ENCODE measurements at regions not wholly inside any gene's neighbourhood (a gene's known extent, or its start where the extent isn't known, plus 50 kb on each side); places are given as distances from the start of the nearest gene placed in this dataset.

DNA sequence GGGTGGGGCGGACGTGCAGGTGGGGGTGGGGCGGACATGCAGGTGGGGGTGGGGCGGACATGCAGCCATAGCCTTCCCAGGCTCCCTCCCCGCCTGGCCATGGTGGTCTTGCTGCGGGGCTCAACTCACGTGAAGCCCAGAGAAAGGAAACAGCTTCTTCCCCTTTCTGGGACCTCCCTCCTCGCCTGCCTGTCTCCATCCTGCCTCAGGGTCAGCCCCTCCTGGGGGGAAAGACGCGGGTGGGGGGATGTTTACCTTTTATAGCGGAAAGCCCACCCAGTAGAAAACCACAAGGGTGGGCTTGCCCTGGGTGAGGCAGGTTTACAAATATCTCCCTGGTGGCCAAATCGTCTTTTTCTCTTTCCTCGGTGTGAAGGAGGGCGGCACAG is 520.0 kb downstream of the GLRX3 start:
- no peak overlapping the region for H2AFZ ChIP-seq (ENCODE audit: low read length)
- no peaks in the 10 kb centered on the region for H3K79me2 ChIP-seq (ENCODE audit: insufficient read depth, low read length)
- no peaks in the 10 kb centered on the region for H3K9me2 ChIP-seq (replicated peaks; ENCODE audit: low read depth, low read length)
- no peaks in the 10 kb centered on the region for H3K36me3 ChIP-seq (ENCODE audit: insufficient read depth, low read length)
- no peaks in the 10 kb centered on the region for H3K4me1 ChIP-seq (ENCODE audit: insufficient read depth, low read length, poor library complexity, severe bottlenecking)
- H4K20me1 ChIP-seq (ENCODE audit: insufficient read depth, low read length, poor library complexity, severe bottlenecking): no peaks in the 10 kb centered on the region
- H3F3A ChIP-seq (ENCODE audit: low read depth): no peaks in the 10 kb centered on the region
- TF ChIP-seq CTCF (conservative IDR thresholded peaks at IDR 0.05; ENCODE audit: low read length): no peak
- no peak for TF ChIP-seq EZH2phosphoT487 (IDR thresholded peaks at IDR 0.05; ENCODE audit: borderline replicate concordance)
- H3K4me2 ChIP-seq (ENCODE audit: low read depth, low read length, poor library complexity, severe bottlenecking): no peak overlapping the region
- no peak overlapping the region for H3K4me3 ChIP-seq (ENCODE audit: low read length, poor library complexity, severe bottlenecking)
- H3K27me3 ChIP-seq (ENCODE audit: insufficient read depth, low read length, poor library complexity, severe bottlenecking): no peaks in the 10 kb centered on the region
- peaks cover 5% of the 10 kb centered on the region; the same call in 1 of the 2 replicates for H3K9me3 ChIP-seq (ENCODE audit: insufficient read depth, low read depth, low read length)
- H3K9ac ChIP-seq (ENCODE audit: low read depth, low read length, poor library complexity, severe bottlenecking): no peak overlapping the region

DNA sequence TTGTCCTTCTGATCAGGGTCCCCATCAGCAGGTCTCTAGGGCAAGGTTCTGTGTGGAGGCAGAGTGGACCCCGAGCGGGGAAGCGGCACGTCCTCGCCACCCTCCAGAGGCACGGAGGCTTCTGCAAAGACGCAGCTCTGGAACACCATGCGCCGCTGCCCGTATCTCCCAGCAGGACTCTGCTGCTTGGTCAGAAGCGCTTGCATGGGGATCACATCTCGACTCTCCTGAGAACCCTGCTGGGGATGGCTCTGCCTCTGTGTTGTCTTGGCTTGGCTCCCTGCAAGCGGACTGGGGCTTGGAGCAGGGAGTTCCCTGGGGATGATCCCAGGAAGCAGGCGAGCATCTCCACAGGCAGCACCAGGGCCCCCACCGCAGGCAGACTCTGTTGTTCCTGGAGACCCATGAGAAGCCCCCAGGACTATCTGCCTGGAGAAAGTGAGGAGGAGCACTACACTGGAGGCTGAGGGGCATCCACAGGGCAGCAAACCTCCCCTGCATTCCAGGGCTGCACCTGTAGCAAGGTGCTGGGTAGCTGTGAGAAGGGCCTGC is 520.5 kb downstream of the GLRX3 start:
- no peak overlapping the region for H3K4me3 ChIP-seq (ENCODE audit: low read length, poor library complexity, severe bottlenecking)
- H3K9ac ChIP-seq (ENCODE audit: low read depth, low read length, poor library complexity, severe bottlenecking): no peak overlapping the region
- H3K9me2 ChIP-seq (replicated peaks; ENCODE audit: low read depth, low read length): no peaks in the 10 kb centered on the region
- H3K4me2 ChIP-seq (ENCODE audit: low read depth, low read length, poor library complexity, severe bottlenecking): no peak overlapping the region
- no peaks in the 10 kb centered on the region for H3K79me2 ChIP-seq (ENCODE audit: insufficient read depth, low read length)
- TF ChIP-seq CTCF (conservative IDR thresholded peaks at IDR 0.05; ENCODE audit: low read length) (no peak), EZH2phosphoT487 (IDR thresholded peaks at IDR 0.05; ENCODE audit: borderline replicate concordance) (no peak)
- H3K9me3 ChIP-seq (ENCODE audit: insufficient read depth, low read depth, low read length): peaks cover 5% of the 10 kb centered on the region; the same call in 1 of the 2 replicates
- H4K20me1 ChIP-seq (ENCODE audit: insufficient read depth, low read length, poor library complexity, severe bottlenecking): no peaks in the 10 kb centered on the region
- H3F3A ChIP-seq (ENCODE audit: low read depth): no peaks in the 10 kb centered on the region
- H3K4me1 ChIP-seq (ENCODE audit: insufficient read depth, low read length, poor library complexity, severe bottlenecking): no peaks in the 10 kb centered on the region
- H2AFZ ChIP-seq (ENCODE audit: low read length): no peak overlapping the region
- H3K27me3 ChIP-seq (ENCODE audit: insufficient read depth, low read length, poor library complexity, severe bottlenecking): no peaks in the 10 kb centered on the region
- H3K36me3 ChIP-seq (ENCODE audit: insufficient read depth, low read length): no peaks in the 10 kb centered on the region

GRCh38 chr10:130658687-130659290 is 522.6 kb downstream of the GLRX3 start:
- no peaks in the 10 kb centered on the region for H3K4me1 ChIP-seq (ENCODE audit: insufficient read depth, low read length, poor library complexity, severe bottlenecking)
- no peak overlapping the region for H3K4me3 ChIP-seq (ENCODE audit: low read length, poor library complexity, severe bottlenecking)
- H3K9ac ChIP-seq (ENCODE audit: low read depth, low read length, poor library complexity, severe bottlenecking): no peak overlapping the region
- no peak overlapping the region for H3K4me2 ChIP-seq (ENCODE audit: low read depth, low read length, poor library complexity, severe bottlenecking)
- no peaks in the 10 kb centered on the region for H4K20me1 ChIP-seq (ENCODE audit: insufficient read depth, low read length, poor library complexity, severe bottlenecking)
- no peaks in the 10 kb centered on the region for H3K79me2 ChIP-seq (ENCODE audit: insufficient read depth, low read length)
- TF ChIP-seq EZH2phosphoT487 (IDR thresholded peaks at IDR 0.05; ENCODE audit: borderline replicate concordance): no peak
- TF ChIP-seq CTCF (conservative IDR thresholded peaks at IDR 0.05; ENCODE audit: low read length): no peak
- H3K9me3 ChIP-seq (ENCODE audit: insufficient read depth, low read depth, low read length): peaks cover 5% of the 10 kb centered on the region; the same call in 1 of the 2 replicates
- no peak overlapping the region for H2AFZ ChIP-seq (ENCODE audit: low read length)
- no peaks in the 10 kb centered on the region for H3K36me3 ChIP-seq (ENCODE audit: insufficient read depth, low read length)
- H3K27me3 ChIP-seq (ENCODE audit: insufficient read depth, low read length, poor library complexity, severe bottlenecking): no peaks in the 10 kb centered on the region
- no peaks in the 10 kb centered on the region for H3F3A ChIP-seq (ENCODE audit: low read depth)
- no peaks in the 10 kb centered on the region for H3K9me2 ChIP-seq (replicated peaks; ENCODE audit: low read depth, low read length)
